AG10803 (cell line): ENCODE measurements at regions not wholly inside any gene's neighbourhood (a gene's known extent, or its start where the extent isn't known, plus 50 kb on each side); places are given as distances from the start of the nearest gene placed in this dataset.

Source experiments
- DNase-seq: peaks from one replicate; pipeline ENCODE4 v3.0.0; 2010; ENCODE audit warnings: low read depth
- H3K4me3 ChIP-seq: 2 replicates; pipeline ENCODE4 v1.5.1; 2011; ENCODE audit warnings: mild to moderate bottlenecking, low read length, control low read depth
- TF ChIP-seq, protein P1 (sequence below): conservative IDR thresholded peaks from 2 replicates; pipeline ENCODE4 v1.5.1; 2011; ENCODE audit warnings: mild to moderate bottlenecking, low read length, control low read depth, inconsistent platforms

DNA sequence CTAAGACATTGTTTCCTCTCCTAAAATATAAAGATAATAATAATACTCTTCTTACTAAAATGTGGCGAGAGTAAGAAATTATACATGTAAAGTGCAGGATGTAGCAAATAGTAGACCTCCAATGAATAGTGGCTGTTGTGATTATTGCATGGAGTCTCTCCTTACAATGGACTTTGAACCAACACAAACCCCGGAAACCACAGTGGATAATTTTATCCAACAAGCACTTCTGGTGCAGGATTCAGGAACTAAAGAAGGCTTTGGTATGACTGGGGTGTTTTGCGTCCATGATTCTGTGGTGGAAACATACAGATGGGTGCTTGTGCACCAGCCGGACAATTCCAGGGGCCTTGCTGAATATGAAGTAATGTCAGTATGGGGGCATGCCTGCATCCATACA lies 146.4 kb upstream of the UBASH3B start:
- TF ChIP-seq, protein P1, sequence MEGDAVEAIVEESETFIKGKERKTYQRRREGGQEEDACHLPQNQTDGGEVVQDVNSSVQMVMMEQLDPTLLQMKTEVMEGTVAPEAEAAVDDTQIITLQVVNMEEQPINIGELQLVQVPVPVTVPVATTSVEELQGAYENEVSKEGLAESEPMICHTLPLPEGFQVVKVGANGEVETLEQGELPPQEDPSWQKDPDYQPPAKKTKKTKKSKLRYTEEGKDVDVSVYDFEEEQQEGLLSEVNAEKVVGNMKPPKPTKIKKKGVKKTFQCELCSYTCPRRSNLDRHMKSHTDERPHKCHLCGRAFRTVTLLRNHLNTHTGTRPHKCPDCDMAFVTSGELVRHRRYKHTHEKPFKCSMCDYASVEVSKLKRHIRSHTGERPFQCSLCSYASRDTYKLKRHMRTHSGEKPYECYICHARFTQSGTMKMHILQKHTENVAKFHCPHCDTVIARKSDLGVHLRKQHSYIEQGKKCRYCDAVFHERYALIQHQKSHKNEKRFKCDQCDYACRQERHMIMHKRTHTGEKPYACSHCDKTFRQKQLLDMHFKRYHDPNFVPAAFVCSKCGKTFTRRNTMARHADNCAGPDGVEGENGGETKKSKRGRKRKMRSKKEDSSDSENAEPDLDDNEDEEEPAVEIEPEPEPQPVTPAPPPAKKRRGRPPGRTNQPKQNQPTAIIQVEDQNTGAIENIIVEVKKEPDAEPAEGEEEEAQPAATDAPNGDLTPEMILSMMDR: no peak
- no peak for DNase-seq
- H3K4me3 ChIP-seq: no peak overlapping the region

- DNase-seq: peak; percentile 100
- TF ChIP-seq, protein P1: peak; percentile 95
- H3K4me3 ChIP-seq: no peak overlapping the region
Measured at GRCh38 chr11:122505304-122506006, 150.1 kb upstream of the UBASH3B start.

- H3K4me3 ChIP-seq: no peak overlapping the region
- peak; percentile 43 for DNase-seq
- TF ChIP-seq, protein P1: no peak
Measured at GRCh38 chr11:122494221-122494620, 161.3 kb upstream of the UBASH3B start.

DNA sequence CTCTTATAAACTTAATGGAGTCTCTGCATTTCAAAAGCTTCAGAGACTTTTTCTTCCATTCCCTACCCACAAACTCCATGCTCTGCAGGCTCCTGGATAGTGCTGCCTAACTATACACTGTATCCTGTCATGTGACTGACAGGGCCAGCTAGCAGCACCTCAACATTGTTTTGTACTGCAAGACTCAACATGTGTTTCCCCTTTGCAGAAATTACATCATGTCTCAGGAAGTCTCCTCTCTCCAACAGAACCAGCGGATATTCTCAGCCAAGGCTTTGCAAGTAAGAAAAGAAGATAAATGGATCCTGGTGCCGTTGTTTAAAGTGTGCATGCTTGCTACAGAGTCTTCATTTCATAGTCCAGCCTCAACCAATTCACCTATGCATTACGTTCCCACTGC lies 164.0 kb upstream of the UBASH3B start:
- no peak overlapping the region for H3K4me3 ChIP-seq
- DNase-seq: peak; percentile 85
- TF ChIP-seq, protein P1: no peak

- TF ChIP-seq, protein P1: no peak
- no peak for DNase-seq
- H3K4me3 ChIP-seq: no peak overlapping the region
Measured at GRCh38 chr11:122488892-122489706, 166.4 kb upstream of the UBASH3B start.

DNA sequence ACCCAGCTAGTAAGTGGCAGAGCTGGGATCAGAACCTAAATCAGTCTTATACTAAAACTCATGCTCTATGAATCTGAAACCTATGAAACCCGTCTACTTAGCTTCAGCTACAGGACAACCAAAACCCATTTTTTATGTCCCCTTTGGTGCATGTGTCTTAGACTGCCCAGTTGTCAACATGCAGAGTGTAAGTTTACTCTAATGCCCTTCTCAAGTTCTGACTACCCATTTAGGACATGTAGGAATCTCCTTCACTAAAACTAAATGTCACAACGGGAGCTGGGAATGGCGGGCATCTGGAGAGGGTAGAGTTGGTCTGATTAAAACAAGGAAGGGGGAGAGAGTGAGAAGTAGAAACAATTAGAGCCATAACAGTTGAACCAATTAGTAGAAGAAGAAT lies 167.9 kb upstream of the UBASH3B start:
- TF ChIP-seq, protein P1: no peak
- no peak overlapping the region for H3K4me3 ChIP-seq
- no peak for DNase-seq
